ENCODE measurements at regions not wholly inside any gene's neighbourhood (a gene's known extent, or its start where the extent isn't known, plus 50 kb on each side); places are given as distances from the start of the nearest gene placed in this dataset.

DNA sequence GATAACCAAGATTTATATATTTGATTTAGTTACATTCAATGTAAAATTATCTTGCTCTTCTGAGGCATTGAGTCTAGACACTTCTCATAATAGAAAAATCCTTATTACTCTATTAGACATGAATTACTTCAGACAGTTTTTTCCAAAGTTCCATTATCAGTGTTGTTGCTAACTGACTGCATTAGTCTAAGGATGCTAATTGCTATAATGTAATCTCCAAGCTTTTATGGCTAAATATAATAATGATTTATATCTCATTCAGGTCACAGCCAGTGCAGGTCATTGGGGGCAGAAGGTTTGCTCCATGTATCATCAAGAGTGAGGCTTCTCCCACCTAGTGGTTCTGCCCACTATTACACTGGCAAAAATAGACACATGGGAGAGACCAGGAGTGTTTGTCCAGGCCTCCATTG lies 377.2 kb upstream of the DDI1 start:
- in situ Hi-C loops (cut with MboI; ENCODE audit: low sequenced_read_pairs, unreplicated experiment) = no loop called here
- no peak for DNase-seq (ENCODE audit: low spot score)
- TF ChIP-seq, protein P1, sequence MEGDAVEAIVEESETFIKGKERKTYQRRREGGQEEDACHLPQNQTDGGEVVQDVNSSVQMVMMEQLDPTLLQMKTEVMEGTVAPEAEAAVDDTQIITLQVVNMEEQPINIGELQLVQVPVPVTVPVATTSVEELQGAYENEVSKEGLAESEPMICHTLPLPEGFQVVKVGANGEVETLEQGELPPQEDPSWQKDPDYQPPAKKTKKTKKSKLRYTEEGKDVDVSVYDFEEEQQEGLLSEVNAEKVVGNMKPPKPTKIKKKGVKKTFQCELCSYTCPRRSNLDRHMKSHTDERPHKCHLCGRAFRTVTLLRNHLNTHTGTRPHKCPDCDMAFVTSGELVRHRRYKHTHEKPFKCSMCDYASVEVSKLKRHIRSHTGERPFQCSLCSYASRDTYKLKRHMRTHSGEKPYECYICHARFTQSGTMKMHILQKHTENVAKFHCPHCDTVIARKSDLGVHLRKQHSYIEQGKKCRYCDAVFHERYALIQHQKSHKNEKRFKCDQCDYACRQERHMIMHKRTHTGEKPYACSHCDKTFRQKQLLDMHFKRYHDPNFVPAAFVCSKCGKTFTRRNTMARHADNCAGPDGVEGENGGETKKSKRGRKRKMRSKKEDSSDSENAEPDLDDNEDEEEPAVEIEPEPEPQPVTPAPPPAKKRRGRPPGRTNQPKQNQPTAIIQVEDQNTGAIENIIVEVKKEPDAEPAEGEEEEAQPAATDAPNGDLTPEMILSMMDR (IDR thresholded peaks at IDR 0.05; ENCODE audit: borderline replicate concordance, control extremely low read depth, extremely low read depth, insufficient read depth, missing control alignments) = no peak

DNA sequence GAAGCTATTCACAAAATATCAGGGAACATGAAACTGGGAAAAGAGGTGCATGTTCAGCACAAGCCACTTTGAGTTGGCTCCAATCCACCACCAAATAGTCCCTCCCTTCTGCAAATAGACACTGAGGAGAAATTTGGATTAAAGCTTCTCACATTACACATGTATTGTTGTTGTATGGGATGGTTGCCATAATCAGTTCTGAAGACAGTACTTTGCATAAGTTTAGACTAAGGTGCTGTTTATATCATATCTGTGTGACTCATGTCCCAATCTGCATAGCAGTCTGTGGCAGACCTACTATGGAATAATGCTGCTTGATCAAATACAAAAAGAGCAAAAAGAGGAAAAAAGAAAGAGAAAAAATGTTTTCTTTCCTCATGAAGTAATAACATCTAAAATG lies 376.7 kb upstream of the DDI1 start:
- in situ Hi-C loops (cut with MboI; ENCODE audit: low sequenced_read_pairs, unreplicated experiment) = no loop called here
- TF ChIP-seq, protein P1 (IDR thresholded peaks at IDR 0.05; ENCODE audit: borderline replicate concordance, control extremely low read depth, extremely low read depth, insufficient read depth, missing control alignments) = no peak
- DNase-seq (ENCODE audit: low spot score) = no peak

DNA sequence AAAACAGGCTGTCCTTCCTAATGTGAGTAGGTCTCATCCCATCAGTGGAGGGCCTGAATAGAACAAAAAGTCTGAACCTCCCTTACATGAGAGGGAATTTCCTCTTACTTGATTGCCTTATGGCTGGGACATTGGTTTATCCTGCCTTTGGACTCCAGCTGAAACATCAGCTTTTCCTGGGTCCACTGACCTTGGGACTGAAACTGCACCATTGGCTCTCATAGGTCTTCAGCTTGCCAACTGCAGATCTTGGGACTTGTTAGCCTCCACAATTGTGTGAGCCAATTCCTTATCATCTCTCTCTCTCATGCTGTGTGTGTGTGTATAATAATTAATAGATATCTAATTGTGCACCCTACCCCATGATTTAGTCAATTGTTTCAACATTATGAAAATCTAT lies 375.3 kb upstream of the DDI1 start:
- in situ Hi-C loops (cut with MboI; ENCODE audit: low sequenced_read_pairs, unreplicated experiment) = no loop called here
- TF ChIP-seq, protein P1 (IDR thresholded peaks at IDR 0.05; ENCODE audit: borderline replicate concordance, control extremely low read depth, extremely low read depth, insufficient read depth, missing control alignments) = no peak
- no peak for DNase-seq (ENCODE audit: low spot score)

DNA sequence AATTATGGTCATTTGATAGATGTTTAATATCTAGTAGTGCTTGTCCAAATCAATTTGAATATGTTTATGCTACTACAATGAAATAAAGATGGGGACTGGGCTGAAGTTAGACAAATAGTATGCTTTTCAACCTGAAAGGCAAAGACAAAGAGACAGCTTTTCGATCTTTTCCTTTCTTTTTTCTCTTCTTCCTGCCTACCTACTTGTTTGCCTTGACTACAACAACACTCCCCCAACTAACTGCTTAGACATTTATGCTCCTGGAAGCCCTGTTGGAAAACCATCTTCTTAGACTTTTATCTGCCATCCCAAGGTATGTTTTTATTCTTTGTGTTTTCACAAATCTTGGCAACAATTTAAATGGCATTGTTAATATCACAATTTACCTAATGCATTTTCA lies 374.4 kb upstream of the DDI1 start:
- in situ Hi-C loops (cut with MboI; ENCODE audit: low sequenced_read_pairs, unreplicated experiment) = no loop called here
- no peak for DNase-seq (ENCODE audit: low spot score)
- TF ChIP-seq, protein P1 (IDR thresholded peaks at IDR 0.05; ENCODE audit: borderline replicate concordance, control extremely low read depth, extremely low read depth, insufficient read depth, missing control alignments) = no peak

DNA sequence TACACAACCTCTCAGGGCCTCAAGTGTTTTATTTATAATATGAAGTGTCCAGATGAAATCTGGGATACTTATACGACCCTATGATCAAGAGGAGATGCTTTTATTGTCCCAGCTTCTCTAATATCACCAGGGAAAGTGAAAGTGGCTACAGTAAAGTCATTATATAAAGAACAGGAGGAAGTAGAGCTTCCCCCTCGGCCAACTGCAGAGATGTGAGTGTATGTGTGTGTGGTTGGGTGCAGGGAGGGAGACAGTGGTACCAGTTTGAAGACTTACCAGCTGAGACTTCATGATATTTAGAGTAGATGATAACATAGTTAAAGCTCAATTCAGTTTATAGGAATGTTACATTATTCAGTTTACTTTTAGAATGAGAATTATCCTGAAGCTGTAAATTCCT lies 373.6 kb upstream of the DDI1 start:
- in situ Hi-C loops (cut with MboI; ENCODE audit: low sequenced_read_pairs, unreplicated experiment) = no loop called here
- TF ChIP-seq, protein P1 (IDR thresholded peaks at IDR 0.05; ENCODE audit: borderline replicate concordance, control extremely low read depth, extremely low read depth, insufficient read depth, missing control alignments) = no peak
- no peak for DNase-seq (ENCODE audit: low spot score)

DNA sequence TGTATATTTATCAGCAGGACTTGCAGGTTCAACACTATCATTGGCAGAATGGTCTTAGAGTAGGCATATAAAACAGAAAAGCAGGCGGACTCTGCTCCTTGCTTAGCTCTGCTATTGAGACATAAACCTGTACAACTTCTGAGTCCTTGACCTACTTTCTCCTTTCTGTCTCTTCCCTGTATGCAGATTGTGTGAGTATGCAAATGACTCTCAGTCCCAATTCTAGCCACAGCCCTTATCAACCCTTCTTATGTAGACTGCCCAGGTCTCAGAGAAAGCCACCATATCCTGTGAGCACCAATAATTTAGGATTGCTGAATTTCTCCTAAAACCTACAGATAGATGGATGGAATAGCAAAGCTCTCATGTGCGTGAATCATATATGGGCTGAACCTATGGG lies 367.6 kb upstream of the DDI1 start:
- DNase-seq (ENCODE audit: low spot score) = no peak
- TF ChIP-seq, protein P1 (IDR thresholded peaks at IDR 0.05; ENCODE audit: borderline replicate concordance, control extremely low read depth, extremely low read depth, insufficient read depth, missing control alignments) = no peak
- in situ Hi-C loops (cut with MboI; ENCODE audit: low sequenced_read_pairs, unreplicated experiment) = no loop called here

DNA sequence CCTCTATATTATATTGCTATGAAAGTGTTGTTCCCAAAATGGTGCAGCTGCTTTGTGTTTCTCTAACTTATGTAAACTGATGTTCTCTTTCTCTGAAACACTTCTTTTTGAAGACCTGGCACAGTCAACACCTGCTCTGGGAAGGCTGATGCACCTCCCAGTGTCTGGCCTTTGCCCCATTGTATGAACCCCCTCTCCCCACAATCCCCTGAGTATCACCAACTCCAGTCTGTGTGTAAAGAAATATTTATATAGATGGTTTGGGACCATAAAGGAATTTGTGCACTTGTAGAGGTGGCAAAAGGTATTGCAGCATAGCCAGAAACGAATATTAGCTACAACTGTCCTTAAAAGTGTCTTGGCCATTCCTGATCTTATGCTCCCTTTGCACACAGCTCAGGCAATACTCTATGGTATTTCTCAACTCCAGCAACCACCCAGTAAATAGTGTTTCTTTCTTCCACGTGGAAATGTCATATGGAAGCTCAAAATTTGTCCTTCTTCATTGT lies 365.2 kb upstream of the DDI1 start:
- in situ Hi-C loops (cut with MboI; ENCODE audit: low sequenced_read_pairs, unreplicated experiment) = no loop called here

More for the DNA sequence above, 365.2 kb upstream of the DDI1 start:
- TF ChIP-seq, protein P1 (IDR thresholded peaks at IDR 0.05; ENCODE audit: borderline replicate concordance, control extremely low read depth, extremely low read depth, insufficient read depth, missing control alignments) = no peak
- DNase-seq (ENCODE audit: low spot score) = no peak
